ENCODE measurements at regions not wholly inside any gene's neighbourhood (a gene's known extent, or its start where the extent isn't known, plus 50 kb on each side); places are given as distances from the start of the nearest gene placed in this dataset.

GRCh38 chr11:25970726-25971508 lies 361.0 kb upstream of the ANO3 start:
- TF ChIP-seq CTCF (conservative IDR thresholded peaks at IDR 0.05; ENCODE audit: low read depth, low read length) (0 out of 2 replicates have a peak, but pooled peaks have one; percentile 8), EZH2 (IDR thresholded peaks at IDR 0.05; ENCODE audit: borderline replicate concordance, low read depth, low read length, poor library complexity, severe bottlenecking) (no peak)
